Endothelial cell of umbilical vein (primary cell): ENCODE measurements at regions not wholly inside any gene's neighbourhood (a gene's known extent, or its start where the extent isn't known, plus 50 kb on each side); places are given as distances from the start of the nearest gene placed in this dataset.

Experiments
- BruUV-seq: library from RNA; stranded (reverse); fragments of 400-500 nt; replicated peaks from 2 replicates; lab custom pipeline; 2021; lab: Mats Ljungman, UMichigan
- CTCF ChIA-PET: fragments of 300-600, 350-600 bp; sonication (Branson Sonifier 250); formaldehyde crosslinking; loops from one replicate; lab custom pipeline; 2021; ENCODE audit warnings: antibody characterized with exemption, inconsistent platforms; lab: Charles Lee
- POLR2A ChIA-PET: fragments of 300-600, 350-600 bp; sonication (Branson Sonifier 250); formaldehyde crosslinking; loops from one replicate; lab custom pipeline; 2021; ENCODE audit warnings: antibody characterized with exemption, inconsistent platforms; lab: Charles Lee
- DNase-seq: peaks from one replicate; pipeline ENCODE4 v3.0.0-alpha.2; 2011; ENCODE audit warnings: low read depth, low spot score
- FAIRE-seq: peaks from 2 replicates; lab custom pipeline; 2011; peaks lifted over from hg19 to GRCh38; lab: Jason Lieb, UNC
- H2AFZ ChIP-seq: 2 replicates; pipeline ENCODE4 v1.6.0; 2012; ENCODE audit warnings: low read depth, low read length, control low read depth, inconsistent platforms
- H3K27ac ChIP-seq: 2 replicates; pipeline ENCODE4 v1.5.1; 2011; ENCODE audit warnings: low read depth, mild to moderate bottlenecking, control low read depth, low read length, moderate library complexity; ENCODE audit not compliant: insufficient read depth
- H3K27me3 ChIP-seq, 2 experiments: 2 replicates each; pipeline versions ENCODE4 v1.6.0 to v1.6.1; 2011; ENCODE audit warnings: low read length in 2 of 2, mixed read lengths in 1 of 2; ENCODE audit not compliant: control insufficient read depth in 2 of 2, insufficient read depth in 2 of 2
- H3K36me3 ChIP-seq, 2 experiments: 2 replicates in 1 of 2; 3 replicates in 1 of 2; pipeline ENCODE4 v1.5.1; 2011; ENCODE audit warnings: low read length in 2 of 2, mild to moderate bottlenecking in 1 of 2, moderate library complexity in 1 of 2; ENCODE audit not compliant: control insufficient read depth in 2 of 2, insufficient read depth in 2 of 2; ENCODE audit errors: extremely low read depth in 1 of 2
- H3K4me1 ChIP-seq: 3 replicates; pipeline ENCODE4 v1.5.1; 2011; ENCODE audit warnings: mild to moderate bottlenecking, low read length; ENCODE audit not compliant: control insufficient read depth, insufficient read depth; ENCODE audit errors: extremely low read depth
- H3K4me2 ChIP-seq: 2 replicates; pipeline ENCODE4 v1.6.1; 2011; ENCODE audit warnings: low read length, control low read depth, mixed read lengths; ENCODE audit not compliant: insufficient read depth
- H3K4me3 ChIP-seq, 3 experiments: fragments of 200-600 bp in 1 of 3; sonication (generic), shearing (Covaris generic) in 1 of 3; replicated peaks in 1 of 3; 2 replicates each; pipeline ENCODE4 v1.5.1; 2011 to 2016; ENCODE audit warnings: control low read depth in 3 of 3, low read length in 3 of 3, mild to moderate bottlenecking in 2 of 3, inconsistent platforms in 1 of 3, low read depth in 1 of 3, moderate library complexity in 1 of 3; ENCODE audit not compliant: insufficient read depth in 1 of 3
- H3K79me2 ChIP-seq: 2 replicates; pipeline ENCODE4 v1.6.0; 2012; ENCODE audit warnings: low read length, inconsistent platforms; ENCODE audit not compliant: control insufficient read depth, insufficient read depth
- H3K9ac ChIP-seq: replicated peaks from 2 replicates; pipeline ENCODE3; 2011; ENCODE audit warnings: low read length, control low read depth; ENCODE audit not compliant: insufficient read depth; ENCODE audit errors: extremely low read depth
- H3K9me1 ChIP-seq: replicated peaks from 3 replicates; pipeline ENCODE4 v1.6.0; 2011; ENCODE audit warnings: mild to moderate bottlenecking, low read length; ENCODE audit not compliant: control insufficient read depth, insufficient read depth; ENCODE audit errors: extremely low read depth
- H3K9me3 ChIP-seq: replicated peaks from 2 replicates; pipeline ENCODE4 v1.5.1; 2012; ENCODE audit warnings: low read length, inconsistent platforms; ENCODE audit not compliant: control insufficient read depth, insufficient read depth
- H4K20me1 ChIP-seq: replicated peaks from 2 replicates; pipeline ENCODE3; 2011; ENCODE audit warnings: mild to moderate bottlenecking, low read length; ENCODE audit not compliant: control insufficient read depth, insufficient read depth; ENCODE audit errors: extremely low read depth
- EZH2 ChIP-seq: IDR thresholded peaks from 2 replicates; pipeline ENCODE4 v1.6.1; 2012; ENCODE audit warnings: borderline replicate concordance, low read depth, mild to moderate bottlenecking, moderate library complexity, low read length, inconsistent platforms; ENCODE audit not compliant: severe bottlenecking
- FOS ChIP-seq: IDR thresholded peaks from 2 replicates; pipeline ENCODE4 v1.6.1; 2011; ENCODE audit warnings: mild to moderate bottlenecking, low read length, moderate library complexity, borderline replicate concordance; ENCODE audit not compliant: insufficient read depth
- GATA2 ChIP-seq: IDR thresholded peaks from 2 replicates; pipeline ENCODE4 v1.7.0; 2011; ENCODE audit warnings: low read depth, mild to moderate bottlenecking, moderate library complexity, mixed read lengths, low read length; ENCODE audit not compliant: insufficient read length, insufficient read depth
- JUN ChIP-seq: IDR thresholded peaks from 2 replicates; pipeline ENCODE4 v1.6.1; 2011; ENCODE audit warnings: borderline replicate concordance, low read depth; ENCODE audit not compliant: insufficient read length, insufficient read depth
- MYC ChIP-seq: IDR thresholded peaks from one replicate; pipeline ENCODE4 v1.6.1; 2011; ENCODE audit warnings: mild to moderate bottlenecking, low read depth, low read length
- POLR2A ChIP-seq: IDR thresholded peaks from 2 replicates; pipeline ENCODE4 v1.6.1; 2012; ENCODE audit warnings: low read depth, mild to moderate bottlenecking, control low read depth, low read length
- POLR2AphosphoS5 ChIP-seq: IDR thresholded peaks from 2 replicates; pipeline ENCODE4 v1.6.1; 2012; ENCODE audit warnings: low read depth, mild to moderate bottlenecking, control low read depth, low read length, moderate library complexity; ENCODE audit not compliant: insufficient read depth
- dilution Hi-C: fragments of 300-500 bp; cut with MboI; formaldehyde crosslinking; loops from one replicate; pipeline ENCODE4 v1.15.0; 2019; ENCODE audit warnings: low sequenced_read_pairs; ENCODE audit not compliant: extremely low pct_ligation_motif_present
- intact Hi-C: fragments of 100-400 bp; cut with micrococcal nuclease; formaldehyde crosslinking; loops from one replicate; pipeline ENCODE4 v1.10.0; 2022
- TF ChIP-seq, protein P1 (sequence below), 2 donors: IDR thresholded peaks; 1 replicate in 1 of 2; 2 replicates in 1 of 2; pipeline ENCODE4 v1.5.1; 2011; ENCODE audit warnings: low read length in 2 of 2, mild to moderate bottlenecking in 2 of 2, moderate library complexity in 2 of 2, control low read depth in 1 of 2, inconsistent platforms in 1 of 2, low read depth in 1 of 2; ENCODE audit not compliant: insufficient read depth in 1 of 2; ENCODE audit errors: extremely low read depth in 1 of 2
- TF ChIP-seq, protein P2 (sequence below): IDR thresholded peaks from 2 replicates; pipeline ENCODE4 v1.6.1; 2011; ENCODE audit not compliant: insufficient read depth, insufficient read length

DNA sequence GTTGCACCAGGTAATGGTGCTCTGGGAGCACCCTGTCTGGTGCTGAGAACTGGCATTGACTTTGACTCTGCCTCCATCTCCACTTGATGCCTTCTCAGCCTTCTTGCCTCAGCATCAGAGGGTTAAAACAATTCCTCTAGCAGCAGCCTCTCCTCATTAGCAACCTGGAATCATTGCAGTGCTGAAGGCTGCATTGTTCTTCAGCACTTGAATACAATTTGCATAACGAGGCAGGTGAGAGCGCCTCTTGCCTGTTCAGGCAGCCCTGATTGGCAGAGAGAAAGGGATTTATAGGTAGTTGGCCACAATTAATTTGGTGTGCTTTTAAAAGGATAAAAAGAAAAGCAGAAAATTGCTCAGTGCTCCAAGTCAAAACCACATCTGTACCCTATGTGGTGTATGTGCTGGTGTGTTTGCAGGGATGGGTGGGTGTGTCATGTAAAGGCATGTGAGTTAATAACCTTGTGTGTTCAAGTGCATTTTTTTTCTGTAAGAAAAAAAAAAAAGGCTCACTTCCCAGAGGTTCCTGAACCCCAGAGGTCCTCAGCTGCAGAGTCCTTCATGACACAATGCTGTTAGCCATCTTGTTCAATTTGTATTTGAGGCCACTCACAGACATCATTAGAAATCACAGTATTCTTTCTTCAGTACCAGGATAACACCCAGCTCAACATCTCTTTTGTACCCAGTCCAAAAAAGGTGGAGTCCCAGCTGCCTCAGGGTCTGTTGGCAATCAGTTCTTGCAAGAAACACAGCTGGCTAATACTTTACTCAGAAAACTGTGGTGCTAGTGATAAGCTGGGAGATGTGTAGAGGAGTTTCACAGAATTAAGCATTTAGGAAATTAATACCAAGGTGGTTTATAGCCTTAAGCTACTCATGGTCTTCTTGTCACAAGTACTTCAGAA, 385.6 kb downstream of the GRIN2B start:
- FAIRE-seq (no peak), DNase-seq (no peak)
- intact Hi-C loops = no loop called here
- Histone ChIP-seq H3K9me1 (no peaks in the 10 kb centered on the region), H3K36me3 (no peaks in the 10 kb centered on the region), H3K9me3 (no peaks in the 10 kb centered on the region), H3K4me1 (no peaks in the 10 kb centered on the region), H2AFZ (no peak overlapping the region), H4K20me1 (no peaks in the 10 kb centered on the region), H3K27ac (no peak overlapping the region), H3K79me2 (no peaks in the 10 kb centered on the region), H3K4me2 (no peak overlapping the region), H3K9ac (no peak overlapping the region), H3K27me3 (no peaks in the 10 kb centered on the region), H3K4me3 (no peak overlapping the region)
- TF ChIP-seq GATA2 (no peak), FOS (no peak), MYC (no peak), EZH2 (no peak), POLR2A (no peak), JUN (no peak), POLR2AphosphoS5 (no peak)
- TF ChIP-seq, protein P1, sequence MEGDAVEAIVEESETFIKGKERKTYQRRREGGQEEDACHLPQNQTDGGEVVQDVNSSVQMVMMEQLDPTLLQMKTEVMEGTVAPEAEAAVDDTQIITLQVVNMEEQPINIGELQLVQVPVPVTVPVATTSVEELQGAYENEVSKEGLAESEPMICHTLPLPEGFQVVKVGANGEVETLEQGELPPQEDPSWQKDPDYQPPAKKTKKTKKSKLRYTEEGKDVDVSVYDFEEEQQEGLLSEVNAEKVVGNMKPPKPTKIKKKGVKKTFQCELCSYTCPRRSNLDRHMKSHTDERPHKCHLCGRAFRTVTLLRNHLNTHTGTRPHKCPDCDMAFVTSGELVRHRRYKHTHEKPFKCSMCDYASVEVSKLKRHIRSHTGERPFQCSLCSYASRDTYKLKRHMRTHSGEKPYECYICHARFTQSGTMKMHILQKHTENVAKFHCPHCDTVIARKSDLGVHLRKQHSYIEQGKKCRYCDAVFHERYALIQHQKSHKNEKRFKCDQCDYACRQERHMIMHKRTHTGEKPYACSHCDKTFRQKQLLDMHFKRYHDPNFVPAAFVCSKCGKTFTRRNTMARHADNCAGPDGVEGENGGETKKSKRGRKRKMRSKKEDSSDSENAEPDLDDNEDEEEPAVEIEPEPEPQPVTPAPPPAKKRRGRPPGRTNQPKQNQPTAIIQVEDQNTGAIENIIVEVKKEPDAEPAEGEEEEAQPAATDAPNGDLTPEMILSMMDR (IDR thresholded peaks at IDR 0.05; ENCODE audit: extremely low read depth in 1 of 2, insufficient read depth in 1 of 2, low read depth in 1 of 2, low read length in 2 of 2) = no peak
- TF ChIP-seq, protein P2, sequence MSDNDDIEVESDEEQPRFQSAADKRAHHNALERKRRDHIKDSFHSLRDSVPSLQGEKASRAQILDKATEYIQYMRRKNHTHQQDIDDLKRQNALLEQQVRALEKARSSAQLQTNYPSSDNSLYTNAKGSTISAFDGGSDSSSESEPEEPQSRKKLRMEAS = no peak
- POLR2A ChIA-PET = no interaction called here
- CTCF ChIA-PET = no interaction called here
- BruUV-seq = no TSS peak
- dilution Hi-C loops = no loop called here
